A673 (cell line): ENCODE measurements at regions not wholly inside any gene's neighbourhood (a gene's known extent, or its start where the extent isn't known, plus 50 kb on each side); places are given as distances from the start of the nearest gene placed in this dataset.

Experiments used
- EZH2 ChIP-seq: fragments of 200-600 bp; sonication (generic); IDR thresholded peaks from 2 replicates; pipeline ENCODE4 v1.6.1; 2017; ENCODE audit warnings: borderline replicate concordance, low read depth, mild to moderate bottlenecking, mixed read lengths, antibody characterized with exemption, low read length; ENCODE audit not compliant: poor library complexity, severe bottlenecking
- TF ChIP-seq, protein P1 (sequence below): fragments of 300-800, 200-600 bp; sonication (generic); conservative IDR thresholded peaks from 2 replicates; pipeline ENCODE4 v1.5.1; 2017; ENCODE audit warnings: low read depth, mild to moderate bottlenecking, antibody characterized with exemption, low read length, moderate library complexity, mixed read lengths

DNA sequence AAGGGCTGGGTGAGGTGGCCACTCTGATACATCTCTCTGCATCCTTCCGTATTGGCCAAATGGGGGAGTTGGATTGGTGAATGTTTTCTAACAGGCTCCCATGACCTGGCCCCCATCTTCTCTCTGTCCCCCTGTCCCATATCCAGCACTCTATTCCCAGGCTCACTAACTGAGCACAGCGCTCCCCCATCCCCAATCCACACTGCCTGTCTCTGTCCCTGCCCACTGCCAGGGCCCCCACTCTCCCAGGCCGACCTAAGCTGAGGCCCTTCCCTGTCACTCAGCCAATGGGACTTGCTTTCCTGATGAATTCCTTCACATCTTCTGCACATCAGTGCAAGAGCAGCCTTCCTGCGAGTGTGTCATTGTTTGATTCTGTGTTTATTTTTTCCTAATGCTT lies 216.8 kb upstream of the MYT1L start:
- TF ChIP-seq, protein P1, sequence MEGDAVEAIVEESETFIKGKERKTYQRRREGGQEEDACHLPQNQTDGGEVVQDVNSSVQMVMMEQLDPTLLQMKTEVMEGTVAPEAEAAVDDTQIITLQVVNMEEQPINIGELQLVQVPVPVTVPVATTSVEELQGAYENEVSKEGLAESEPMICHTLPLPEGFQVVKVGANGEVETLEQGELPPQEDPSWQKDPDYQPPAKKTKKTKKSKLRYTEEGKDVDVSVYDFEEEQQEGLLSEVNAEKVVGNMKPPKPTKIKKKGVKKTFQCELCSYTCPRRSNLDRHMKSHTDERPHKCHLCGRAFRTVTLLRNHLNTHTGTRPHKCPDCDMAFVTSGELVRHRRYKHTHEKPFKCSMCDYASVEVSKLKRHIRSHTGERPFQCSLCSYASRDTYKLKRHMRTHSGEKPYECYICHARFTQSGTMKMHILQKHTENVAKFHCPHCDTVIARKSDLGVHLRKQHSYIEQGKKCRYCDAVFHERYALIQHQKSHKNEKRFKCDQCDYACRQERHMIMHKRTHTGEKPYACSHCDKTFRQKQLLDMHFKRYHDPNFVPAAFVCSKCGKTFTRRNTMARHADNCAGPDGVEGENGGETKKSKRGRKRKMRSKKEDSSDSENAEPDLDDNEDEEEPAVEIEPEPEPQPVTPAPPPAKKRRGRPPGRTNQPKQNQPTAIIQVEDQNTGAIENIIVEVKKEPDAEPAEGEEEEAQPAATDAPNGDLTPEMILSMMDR, result no peak
- no peak for TF ChIP-seq EZH2
